ENCODE measurements at regions not wholly inside any gene's neighbourhood (a gene's known extent, or its start where the extent isn't known, plus 50 kb on each side); places are given as distances from the start of the nearest gene placed in this dataset.

DNA sequence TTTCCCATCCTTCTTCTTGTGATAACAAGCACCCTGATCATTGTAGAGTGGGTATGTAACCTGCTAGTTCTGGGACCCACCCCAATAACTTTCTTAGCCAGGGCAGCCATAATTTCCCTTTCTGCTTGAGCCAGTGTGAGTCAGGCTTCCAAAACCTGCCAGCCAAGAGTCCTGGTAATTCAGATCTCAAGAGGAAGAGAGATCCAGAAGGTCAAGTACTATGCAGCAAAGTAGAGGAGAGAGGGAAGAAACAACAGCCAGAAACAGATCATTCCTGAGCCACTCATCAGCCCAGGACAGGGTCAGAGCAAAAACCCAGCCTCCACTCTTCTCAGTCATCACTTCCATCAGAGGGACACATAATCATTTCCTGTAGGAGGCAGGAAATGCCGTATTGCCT lies 182.0 kb downstream of the DICER1 start:
- ChIA-PET POLR2A (no interaction called here), CTCF (no interaction called here), RAD21 (ENCODE audit: unreplicated experiment) (no interaction called here), SMC1A (ENCODE audit: uncharacterized antibody, unreplicated experiment) (no interaction called here)
- no peaks in the 10 kb centered on the region for H4K20me1 ChIP-seq (ENCODE audit: control insufficient read depth, insufficient read depth)
- no peak overlapping the region for H3K4me2 ChIP-seq (ENCODE audit: control insufficient read depth, insufficient read depth)
- no peak overlapping the region for H2AFZ ChIP-seq (ENCODE audit: control insufficient read depth, low read depth, low read length)
- WGBS (ENCODE audit: insufficient coverage, insufficient replicate concordance, low lambda C conversion rate, missing lambda C conversion rate): 0% methylated on average over 1 of the region's 1 CpG
- in situ Hi-C loops (cut with MboI): no loop called here
- no peak overlapping the region for H3K27ac ChIP-seq (ENCODE audit: control insufficient read depth, insufficient read depth)
- no peak for FAIRE-seq
- H3K36me3 ChIP-seq (ENCODE audit: control insufficient read depth in 2 of 2, insufficient read depth in 2 of 2, low read length in 1 of 2): no peaks in the 10 kb centered on the region
- H3K27me3 ChIP-seq (replicated peaks in 1 of 2; ENCODE audit: control insufficient read depth in 2 of 2, insufficient read depth in 2 of 2, low read length in 1 of 2): peaks cover 0 to 1% of the 10 kb centered on the region in 2 experiments; a peak in 2 of 4 replicates
- no peaks in the 10 kb centered on the region for H3K4me1 ChIP-seq (ENCODE audit: control insufficient read depth, insufficient read depth, low read length)
- BruUV-seq (replicated peaks): no TSS peak
- no peak for DNase-seq (ENCODE audit: low read depth, low spot score)
- ATAC-seq: no peak
- no peak overlapping the region for H3K9ac ChIP-seq (ENCODE audit: control insufficient read depth, insufficient read depth, low read length)
- H3K79me2 ChIP-seq (ENCODE audit: control insufficient read depth, insufficient read depth, low read length): no peaks in the 10 kb centered on the region
- intact Hi-C loops (cut with micrococcal nuclease; ENCODE audit: unreplicated experiment): no loop called here
- no peaks in the 10 kb centered on the region for H3K9me3 ChIP-seq (replicated peaks; ENCODE audit: control insufficient read depth, insufficient read depth, low read length)
- H3K4me3 ChIP-seq: no peak overlapping the region
- TF ChIP-seq, protein P1, sequence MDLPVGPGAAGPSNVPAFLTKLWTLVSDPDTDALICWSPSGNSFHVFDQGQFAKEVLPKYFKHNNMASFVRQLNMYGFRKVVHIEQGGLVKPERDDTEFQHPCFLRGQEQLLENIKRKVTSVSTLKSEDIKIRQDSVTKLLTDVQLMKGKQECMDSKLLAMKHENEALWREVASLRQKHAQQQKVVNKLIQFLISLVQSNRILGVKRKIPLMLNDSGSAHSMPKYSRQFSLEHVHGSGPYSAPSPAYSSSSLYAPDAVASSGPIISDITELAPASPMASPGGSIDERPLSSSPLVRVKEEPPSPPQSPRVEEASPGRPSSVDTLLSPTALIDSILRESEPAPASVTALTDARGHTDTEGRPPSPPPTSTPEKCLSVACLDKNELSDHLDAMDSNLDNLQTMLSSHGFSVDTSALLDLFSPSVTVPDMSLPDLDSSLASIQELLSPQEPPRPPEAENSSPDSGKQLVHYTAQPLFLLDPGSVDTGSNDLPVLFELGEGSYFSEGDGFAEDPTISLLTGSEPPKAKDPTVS (IDR thresholded peaks at IDR 0.05; ENCODE audit: low read depth, low read length): no peak
- no peak for TF ChIP-seq CHD4 (IDR thresholded peaks at IDR 0.05)
- no peak for TF ChIP-seq ZNF384 (IDR thresholded peaks at IDR 0.05; ENCODE audit: borderline replicate concordance, low read depth, low read length)
- TF ChIP-seq EZH2 (IDR thresholded peaks at IDR 0.05; ENCODE audit: borderline replicate concordance, control insufficient read depth, low read depth, low read length): no peak
- no peak for TF ChIP-seq KDM1A (IDR thresholded peaks at IDR 0.05; ENCODE audit: borderline replicate concordance)
- no peak for TF ChIP-seq MTA3 (IDR thresholded peaks at IDR 0.05; ENCODE audit: borderline replicate concordance, low read length)
- no peak for TF ChIP-seq STAT1 (conservative IDR thresholded peaks at IDR 0.05)
- TF ChIP-seq EP300 (IDR thresholded peaks at IDR 0.05; ENCODE audit: borderline replicate concordance in 1 of 2, control insufficient read depth in 1 of 2, low read depth in 2 of 2, low read length in 2 of 2): no peak
- TF ChIP-seq MXI1 (IDR thresholded peaks at IDR 0.05; ENCODE audit: low read depth, low read length): no peak
- no peak for TF ChIP-seq ZNF622 (IDR thresholded peaks at IDR 0.05)
- TF ChIP-seq STAT3 (IDR thresholded peaks at IDR 0.05; ENCODE audit: low read depth, low read length): no peak
- TF ChIP-seq ZZZ3 (IDR thresholded peaks at IDR 0.05; ENCODE audit: control insufficient read depth, insufficient read length, low read depth): no peak
- TF ChIP-seq RAD21 (IDR thresholded peaks at IDR 0.05; ENCODE audit: insufficient read depth, low read depth, low read length): no peak
- no peak for TF ChIP-seq TBL1XR1 (IDR thresholded peaks at IDR 0.05; ENCODE audit: low read depth, low read length)

Data from GM12878 (cell line).